ENCODE measurements at regions not wholly inside any gene's neighbourhood (a gene's known extent, or its start where the extent isn't known, plus 50 kb on each side); places are given as distances from the start of the nearest gene placed in this dataset.

GRCh38 chr4:20386906-20387305, 135.2 kb downstream of the SLIT2 start:
- H3K79me2 ChIP-seq (ENCODE audit: control insufficient read depth, insufficient read depth, low read length): no peaks in the 10 kb centered on the region
- H3K9me1 ChIP-seq (ENCODE audit: control insufficient read depth, insufficient read depth, low read length): no peaks in the 10 kb centered on the region
- ChIA-PET CTCF (ENCODE audit: low intra/inter-chr PET ratio) (no interaction called here), POLR2A (no interaction called here)
- TF ChIP-seq ZNF644 (tag; IDR thresholded peaks at IDR 0.05; ENCODE audit: low read depth) (no peak), ZNF57 (CRISPR knock-in tag; IDR thresholded peaks at IDR 0.05) (no peak), SMARCA5 (IDR thresholded peaks at IDR 0.05) (no peak), ZKSCAN1 (IDR thresholded peaks at IDR 0.05; ENCODE audit: low read depth, low read length) (no peak), NFXL1 (CRISPR knock-in tag; IDR thresholded peaks at IDR 0.05) (no peak), ZNF778 (CRISPR knock-in tag; IDR thresholded peaks at IDR 0.05) (no peak), FOXJ2 (tag; IDR thresholded peaks at IDR 0.05) (no peak), ELK3 (CRISPR knock-in tag; IDR thresholded peaks at IDR 0.05) (no peak), RBM25 (IDR thresholded peaks at IDR 0.05; ENCODE audit: low read depth, low read length, severe bottlenecking) (no peak), KHSRP (IDR thresholded peaks at IDR 0.05) (no peak)
- TF ChIP-seq, protein P1, sequence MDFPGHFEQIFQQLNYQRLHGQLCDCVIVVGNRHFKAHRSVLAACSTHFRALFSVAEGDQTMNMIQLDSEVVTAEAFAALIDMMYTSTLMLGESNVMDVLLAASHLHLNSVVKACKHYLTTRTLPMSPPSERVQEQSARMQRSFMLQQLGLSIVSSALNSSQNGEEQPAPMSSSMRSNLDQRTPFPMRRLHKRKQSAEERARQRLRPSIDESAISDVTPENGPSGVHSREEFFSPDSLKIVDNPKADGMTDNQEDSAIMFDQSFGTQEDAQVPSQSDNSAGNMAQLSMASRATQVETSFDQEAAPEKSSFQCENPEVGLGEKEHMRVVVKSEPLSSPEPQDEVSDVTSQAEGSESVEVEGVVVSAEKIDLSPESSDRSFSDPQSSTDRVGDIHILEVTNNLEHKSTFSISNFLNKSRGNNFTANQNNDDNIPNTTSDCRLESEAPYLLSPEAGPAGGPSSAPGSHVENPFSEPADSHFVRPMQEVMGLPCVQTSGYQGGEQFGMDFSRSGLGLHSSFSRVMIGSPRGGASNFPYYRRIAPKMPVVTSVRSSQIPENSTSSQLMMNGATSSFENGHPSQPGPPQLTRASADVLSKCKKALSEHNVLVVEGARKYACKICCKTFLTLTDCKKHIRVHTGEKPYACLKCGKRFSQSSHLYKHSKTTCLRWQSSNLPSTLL (IDR thresholded peaks at IDR 0.05): no peak
- intact Hi-C loops (cut with micrococcal nuclease) (no loop called here), in situ Hi-C loops (cut with MboI) (no loop called here)
- DNase-seq (ENCODE audit: extremely low read depth in 1 of 4, low spot score in 3 of 4) (no peak), ATAC-seq (no peak), FAIRE-seq (no peak)
- no peak overlapping the region for H3K4me2 ChIP-seq (ENCODE audit: insufficient read depth, low read length)
- H3K9ac ChIP-seq (ENCODE audit: insufficient read depth in 1 of 2, low read depth in 2 of 2, low read length in 2 of 2): no peak overlapping the region
- 1% methylated on average over 5 of the region's 5 CpGs for WGBS (ENCODE audit: insufficient coverage, low coverage, missing lambda C conversion rate)
- no peaks in the 10 kb centered on the region for H3K9me3 ChIP-seq (replicated peaks; ENCODE audit: control insufficient read depth, insufficient read depth, low read depth, low read length)
- H4K20me1 ChIP-seq (replicated peaks; ENCODE audit: control insufficient read depth, insufficient read depth, low read length): no peaks in the 10 kb centered on the region
- H3K4me3 ChIP-seq: no peak overlapping the region
- no peak overlapping the region for H3K27ac ChIP-seq (ENCODE audit: extremely low read depth, low read depth, low read length)
- H2AFZ ChIP-seq (ENCODE audit: low read depth, low read length): no peak overlapping the region
- H3K27me3 ChIP-seq (ENCODE audit: control insufficient read depth in 2 of 2, insufficient read depth in 2 of 2, low read length in 2 of 2): no peaks in the 10 kb centered on the region
- H3K4me1 ChIP-seq (replicated peaks in 1 of 2; ENCODE audit: control insufficient read depth in 2 of 2, insufficient read depth in 2 of 2, low read length in 2 of 2): no peaks in the 10 kb centered on the region
- H3K36me3 ChIP-seq (ENCODE audit: control insufficient read depth, insufficient read depth, low read length): no peaks in the 10 kb centered on the region
- BruUV-seq (replicated peaks): no TSS peak
